IMR-90 (cell line): ENCODE measurements at regions not wholly inside any gene's neighbourhood (a gene's known extent, or its start where the extent isn't known, plus 50 kb on each side); places are given as distances from the start of the nearest gene placed in this dataset.
"Not testable (repeated sequence)": the region's sequence is repeated elsewhere in the genome, so short reads cannot be mapped to it uniquely, and the experiment has no call there.

Experiments used
- ATAC-seq: fragments of 200-7000 bp; cut with Tn5 transposase; 2 replicates; pipeline ENCODE4 v1.9.1; 2020; ENCODE audit warnings: low read depth, mild to moderate bottlenecking, moderate library complexity
- BruUV-seq: library from RNA; stranded (reverse); fragments of 400-500 nt; replicated peaks from 2 replicates; lab custom pipeline; 2021; lab: Mats Ljungman, UMichigan
- CTCF ChIA-PET: fragments of 300-600 bp; formaldehyde crosslinking; extraction: SDS; loops from one replicate; lab custom pipeline; 2021; ENCODE audit warnings: antibody characterized with exemption; lab: Yijun Ruan, JAX
- POLR2A ChIA-PET: fragments of 300-600 bp; sonication (Branson Sonifier 250); formaldehyde crosslinking; loops from one replicate; lab custom pipeline; 2022; ENCODE audit warnings: antibody characterized with exemption; ENCODE audit not compliant: unreplicated experiment; lab: Charles Lee
- DNase-seq: peaks from one replicate; pipeline ENCODE4 v3.0.0; 2013
- H2AFZ ChIP-seq: replicated peaks from 2 replicates; pipeline ENCODE3; 2013; ENCODE audit warnings: low read length, mild to moderate bottlenecking; ENCODE audit not compliant: poor library complexity
- H2AK5ac ChIP-seq: 2 replicates; pipeline ENCODE4 v1.6.1; 2013; ENCODE audit warnings: low read depth, low read length, inconsistent platforms
- H2AK9ac ChIP-seq: replicated peaks from 2 replicates; pipeline ENCODE3; 2013; ENCODE audit warnings: mild to moderate bottlenecking, low read depth, low read length, moderate library complexity; ENCODE audit not compliant: poor library complexity
- H2BK120ac ChIP-seq: 2 replicates; pipeline ENCODE4 v1.6.1; 2013; ENCODE audit warnings: low read depth, low read length, inconsistent platforms
- H2BK15ac ChIP-seq: 3 replicates; pipeline ENCODE4 v1.6.1; 2013; ENCODE audit warnings: low read depth, low read length, inconsistent platforms
- H2BK20ac ChIP-seq: 2 replicates; pipeline ENCODE4 v1.6.1; 2013; ENCODE audit warnings: low read depth, mild to moderate bottlenecking, inconsistent platforms, low read length, moderate library complexity
- H2BK5ac ChIP-seq: 2 replicates; pipeline ENCODE4 v1.6.1; 2013; ENCODE audit warnings: mild to moderate bottlenecking, low read depth, low read length, inconsistent platforms; ENCODE audit not compliant: poor library complexity, severe bottlenecking
- H3K14ac ChIP-seq: replicated peaks from 2 replicates; pipeline ENCODE4 v1.6.1; 2013; ENCODE audit warnings: low read depth, low read length, inconsistent platforms
- H3K18ac ChIP-seq: 2 replicates; pipeline ENCODE4 v1.6.1; 2013; ENCODE audit warnings: low read depth, low read length, control low read depth
- H3K23ac ChIP-seq: 2 replicates; pipeline ENCODE4 v1.6.1; 2013; ENCODE audit warnings: low read depth, low read length, inconsistent platforms
- H3K27ac ChIP-seq: 2 replicates; pipeline ENCODE4 v1.5.1; 2013; ENCODE audit warnings: mild to moderate bottlenecking, control low read depth, low read length; ENCODE audit not compliant: insufficient read depth
- H3K27me3 ChIP-seq: 2 replicates; pipeline ENCODE4 v1.6.1; 2013; ENCODE audit warnings: low read length; ENCODE audit not compliant: control insufficient read depth, insufficient read depth
- H3K36me3 ChIP-seq: 2 replicates; pipeline ENCODE4 v1.6.1; 2013; ENCODE audit warnings: low read length, mixed read lengths; ENCODE audit not compliant: control insufficient read depth, insufficient read depth
- H3K4ac ChIP-seq: 2 replicates; pipeline ENCODE4 v1.6.1; 2013; ENCODE audit warnings: low read depth, low read length, inconsistent platforms
- H3K4me1 ChIP-seq: 2 replicates; pipeline ENCODE4 v1.6.1; 2013; ENCODE audit warnings: low read length, mixed read lengths; ENCODE audit not compliant: control insufficient read depth, insufficient read depth
- H3K4me2 ChIP-seq: 2 replicates; pipeline ENCODE4 v1.6.1; 2013; ENCODE audit warnings: low read depth, mild to moderate bottlenecking, control low read depth, low read length, moderate library complexity
- H3K4me3 ChIP-seq: 2 replicates; pipeline ENCODE4 v1.5.1; 2013; ENCODE audit warnings: low read depth, mild to moderate bottlenecking, control low read depth, low read length, moderate library complexity; ENCODE audit not compliant: insufficient read depth
- H3K56ac ChIP-seq: 2 replicates; pipeline ENCODE4 v1.6.1; 2013; ENCODE audit warnings: low read length, inconsistent platforms; ENCODE audit not compliant: insufficient read depth; ENCODE audit errors: extremely low read depth
- H3K79me1 ChIP-seq, 2 experiments: 2 replicates each; pipeline ENCODE4 v1.6.1; 2013; ENCODE audit warnings: low read length in 2 of 2, inconsistent platforms in 1 of 2, low read depth in 1 of 2
- H3K9ac ChIP-seq: 2 replicates; pipeline ENCODE4 v1.6.1; 2013; ENCODE audit warnings: low read depth, low read length, control low read depth
- H3K9me1 ChIP-seq: 2 replicates; pipeline ENCODE4 v1.6.1; 2013; ENCODE audit warnings: low read length, inconsistent platforms; ENCODE audit not compliant: insufficient read depth
- H3K9me3 ChIP-seq: 2 replicates; pipeline ENCODE4 v1.6.1; 2013; ENCODE audit warnings: low read length; ENCODE audit not compliant: control insufficient read depth, insufficient read depth
- H4K20me1 ChIP-seq: 2 replicates; pipeline ENCODE4 v1.6.1; 2013; ENCODE audit warnings: low read length, inconsistent platforms; ENCODE audit not compliant: insufficient read depth
- H4K5ac ChIP-seq: 2 replicates; pipeline ENCODE4 v1.6.1; 2013; ENCODE audit warnings: mild to moderate bottlenecking, low read depth, low read length, control low read depth
- H4K8ac ChIP-seq, 2 experiments: 2 replicates each; pipeline ENCODE4 v1.6.1; 2013; ENCODE audit warnings: low read depth in 2 of 2, low read length in 2 of 2, control low read depth in 1 of 2, inconsistent platforms in 1 of 2
- H4K91ac ChIP-seq: 2 replicates; pipeline ENCODE4 v1.6.1; 2013; ENCODE audit warnings: low read depth, low read length, inconsistent platforms; ENCODE audit not compliant: insufficient read depth
- WGBS, 2 experiments: methylation state at CpG; one replicate each; pipeline versions ENCODE4 v1.1.5 to v1.1.7; 2013; ENCODE audit warnings: missing lambda C conversion rate in 2 of 2; ENCODE audit not compliant: insufficient read length in 1 of 2; ENCODE audit errors: extremely low coverage in 2 of 2; 5-methylcytosine and 5-hydroxymethylcytosine counted together
- dilution Hi-C: fragments of 300-500 bp; cut with HindIII; formaldehyde crosslinking; loops from one replicate; pipeline ENCODE4 v1.14.3; 2018; ENCODE audit warnings: low sequenced_read_pairs; ENCODE audit not compliant: unreplicated experiment
- in situ Hi-C: fragments of 300-500 bp; cut with MboI; formaldehyde crosslinking; loops from 3 replicates; pipeline ENCODE4 v1.14.3; 2019; ENCODE audit warnings: low sequenced_read_pairs, inconsistent platforms, mixed read lengths
- intact Hi-C: fragments of 100-400 bp; cut with micrococcal nuclease; formaldehyde crosslinking; loops from 2 replicates; pipeline ENCODE4 v1.10.0; 2022

- H4K5ac ChIP-seq, H2AFZ ChIP-seq, BruUV-seq, H3K36me3 ChIP-seq, DNase-seq, CTCF ChIA-PET, H3K27me3 ChIP-seq, ATAC-seq, H3K4ac ChIP-seq, H3K9ac ChIP-seq, H2AK9ac ChIP-seq, dilution Hi-C loops, H3K4me1 ChIP-seq, POLR2A ChIA-PET, H3K79me1 ChIP-seq, H2BK5ac ChIP-seq, H3K4me2 ChIP-seq, H3K14ac ChIP-seq, H2BK20ac ChIP-seq, H2AK5ac ChIP-seq, H4K20me1 ChIP-seq, H3K9me1 ChIP-seq, H2BK15ac ChIP-seq, H4K91ac ChIP-seq, intact Hi-C loops, H3K23ac ChIP-seq, H2BK120ac ChIP-seq, H3K4me3 ChIP-seq, in situ Hi-C loops, H3K56ac ChIP-seq, H3K27ac ChIP-seq, H3K18ac ChIP-seq, H3K9me3 ChIP-seq, H4K8ac ChIP-seq: not testable (repeated sequence)
- WGBS, 2 experiments: no CpG with 5 or more reads among the region's 1 CpG
Observed at GRCh38 chr1:143845193-143845592, 126.6 kb downstream of the FAM72C start.

GRCh38 chr1:143842058-143842457 is 129.7 kb downstream of the FAM72C start:
- H3K4me1 ChIP-seq, H4K8ac ChIP-seq, H3K9me1 ChIP-seq, POLR2A ChIA-PET, H3K14ac ChIP-seq, BruUV-seq, H4K91ac ChIP-seq, DNase-seq, H3K4me3 ChIP-seq, CTCF ChIA-PET, H4K5ac ChIP-seq, H2AFZ ChIP-seq, H2AK9ac ChIP-seq, ATAC-seq, H4K20me1 ChIP-seq, H3K4me2 ChIP-seq, H3K79me1 ChIP-seq, H3K56ac ChIP-seq, H3K18ac ChIP-seq, H3K9me3 ChIP-seq, H3K27ac ChIP-seq, H3K27me3 ChIP-seq, H3K9ac ChIP-seq, H3K36me3 ChIP-seq, H2BK120ac ChIP-seq, intact Hi-C loops, H2BK5ac ChIP-seq, in situ Hi-C loops, dilution Hi-C loops, H3K23ac ChIP-seq, H3K4ac ChIP-seq, H2BK20ac ChIP-seq, H2AK5ac ChIP-seq, H2BK15ac ChIP-seq: not testable (repeated sequence)
- WGBS, 2 experiments: no CpG with 5 or more reads among the region's 2 CpGs
